ENCODE measurements at regions not wholly inside any gene's neighbourhood (a gene's known extent, or its start where the extent isn't known, plus 50 kb on each side); places are given as distances from the start of the nearest gene placed in this dataset.

DNA sequence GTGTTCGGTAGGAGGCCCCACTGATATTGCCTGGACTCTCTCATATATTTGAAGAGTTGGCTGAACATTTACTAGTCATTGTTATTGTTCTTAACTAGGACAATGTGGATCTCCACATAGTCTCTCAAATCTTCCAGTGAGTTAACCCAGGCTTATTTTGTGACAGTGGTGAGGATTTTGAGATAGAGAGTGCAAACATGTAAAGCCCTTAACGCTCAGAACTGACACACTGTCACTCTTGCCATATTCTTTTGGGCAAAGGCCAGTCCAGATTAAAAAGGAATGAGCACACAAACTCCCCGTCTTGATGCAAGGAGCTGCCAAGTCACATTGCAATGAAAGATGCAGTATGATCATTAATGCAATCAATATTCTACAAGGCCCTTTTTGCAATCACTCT is 431.9 kb upstream of the AZI2 start:
- Mint-ChIP-seq H3K36me3 (no peaks in the 10 kb centered on the region), H3K27ac (no peak overlapping the region), H3K4me3 (no peak overlapping the region), H3K27me3 (ENCODE audit: low read depth in 2 of 2) (no peaks in the 10 kb centered on the region), H3K9me3 (peaks cover 4 to 5% of the 10 kb centered on the region in 2 donors), H3K4me1 (no peaks in the 10 kb centered on the region)
- no peak for DNase-seq
- H3K9me3 ChIP-seq (ENCODE audit: control insufficient read depth, insufficient read depth, low read length), result no peaks in the 10 kb centered on the region
- H3K27me3 ChIP-seq (ENCODE audit: control insufficient read depth, insufficient read depth, low read length), result no peaks in the 10 kb centered on the region
- ATAC-seq, result no peak
- intact Hi-C loops (cut with micrococcal nuclease), result no loop called here
- H3K4me1 ChIP-seq (ENCODE audit: control insufficient read depth, insufficient read depth, low read length), result no peaks in the 10 kb centered on the region
- H3K27ac ChIP-seq (ENCODE audit: low read length), result no peak overlapping the region
- TF ChIP-seq, protein P1, sequence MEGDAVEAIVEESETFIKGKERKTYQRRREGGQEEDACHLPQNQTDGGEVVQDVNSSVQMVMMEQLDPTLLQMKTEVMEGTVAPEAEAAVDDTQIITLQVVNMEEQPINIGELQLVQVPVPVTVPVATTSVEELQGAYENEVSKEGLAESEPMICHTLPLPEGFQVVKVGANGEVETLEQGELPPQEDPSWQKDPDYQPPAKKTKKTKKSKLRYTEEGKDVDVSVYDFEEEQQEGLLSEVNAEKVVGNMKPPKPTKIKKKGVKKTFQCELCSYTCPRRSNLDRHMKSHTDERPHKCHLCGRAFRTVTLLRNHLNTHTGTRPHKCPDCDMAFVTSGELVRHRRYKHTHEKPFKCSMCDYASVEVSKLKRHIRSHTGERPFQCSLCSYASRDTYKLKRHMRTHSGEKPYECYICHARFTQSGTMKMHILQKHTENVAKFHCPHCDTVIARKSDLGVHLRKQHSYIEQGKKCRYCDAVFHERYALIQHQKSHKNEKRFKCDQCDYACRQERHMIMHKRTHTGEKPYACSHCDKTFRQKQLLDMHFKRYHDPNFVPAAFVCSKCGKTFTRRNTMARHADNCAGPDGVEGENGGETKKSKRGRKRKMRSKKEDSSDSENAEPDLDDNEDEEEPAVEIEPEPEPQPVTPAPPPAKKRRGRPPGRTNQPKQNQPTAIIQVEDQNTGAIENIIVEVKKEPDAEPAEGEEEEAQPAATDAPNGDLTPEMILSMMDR (IDR thresholded peaks at IDR 0.05), result no peak
- H3K36me3 ChIP-seq (ENCODE audit: control insufficient read depth, insufficient read depth, low read length), result no peaks in the 10 kb centered on the region
- H3K4me3 ChIP-seq (ENCODE audit: low read length), result no peak overlapping the region
- 85% methylated on average over 3 of the region's 3 CpGs for WGBS (ENCODE audit: insufficient coverage)

- DNase-seq (no peak), ATAC-seq (no peak)
- no peak overlapping the region for H3K4me3 Mint-ChIP-seq
- H3K27me3 Mint-ChIP-seq (ENCODE audit: low read depth in 2 of 2), result no peaks in the 10 kb centered on the region
- no peaks in the 10 kb centered on the region for H3K36me3 Mint-ChIP-seq
- H3K9me3 Mint-ChIP-seq, result peaks cover 4 to 5% of the 10 kb centered on the region in 2 donors
- Histone ChIP-seq H3K36me3 (ENCODE audit: control insufficient read depth, insufficient read depth, low read length) (no peaks in the 10 kb centered on the region), H3K27ac (ENCODE audit: low read length) (no peak overlapping the region), H3K9me3 (ENCODE audit: control insufficient read depth, insufficient read depth, low read length) (no peaks in the 10 kb centered on the region), H3K4me3 (ENCODE audit: low read length) (no peak overlapping the region), H3K4me1 (ENCODE audit: control insufficient read depth, insufficient read depth, low read length) (no peaks in the 10 kb centered on the region), H3K27me3 (ENCODE audit: control insufficient read depth, insufficient read depth, low read length) (no peaks in the 10 kb centered on the region)
- TF ChIP-seq, protein P1 (IDR thresholded peaks at IDR 0.05), result no peak
- H3K4me1 Mint-ChIP-seq, result no peaks in the 10 kb centered on the region
- intact Hi-C loops (cut with micrococcal nuclease), result no loop called here
- no peak overlapping the region for H3K27ac Mint-ChIP-seq
Observed at GRCh38 chr3:28781053-28781452, 432.4 kb upstream of the AZI2 start.

- Mint-ChIP-seq H3K27me3 (ENCODE audit: low read depth in 2 of 2) (no peaks in the 10 kb centered on the region), H3K9me3 (peaks cover 0 to 10% of the 10 kb centered on the region in 2 donors), H3K36me3 (no peaks in the 10 kb centered on the region), H3K4me1 (no peaks in the 10 kb centered on the region), H3K4me3 (no peak overlapping the region), H3K27ac (no peak overlapping the region)
- Histone ChIP-seq H3K36me3 (ENCODE audit: control insufficient read depth, insufficient read depth, low read length) (no peaks in the 10 kb centered on the region), H3K9me3 (ENCODE audit: control insufficient read depth, insufficient read depth, low read length) (no peaks in the 10 kb centered on the region), H3K4me3 (ENCODE audit: low read length) (no peak overlapping the region), H3K27me3 (ENCODE audit: control insufficient read depth, insufficient read depth, low read length) (no peaks in the 10 kb centered on the region), H3K4me1 (ENCODE audit: control insufficient read depth, insufficient read depth, low read length) (no peaks in the 10 kb centered on the region), H3K27ac (ENCODE audit: low read length) (no peak overlapping the region)
- no peak for ATAC-seq
- DNase-seq, result no peak
- intact Hi-C loops (cut with micrococcal nuclease), result no loop called here
- TF ChIP-seq, protein P1 (IDR thresholded peaks at IDR 0.05), result no peak
- WGBS (ENCODE audit: insufficient coverage), result 86% methylated on average over 3 of the region's 3 CpGs
Observed at GRCh38 chr3:28786446-28786845, 437.8 kb upstream of the AZI2 start.

- no peaks in the 10 kb centered on the region for H3K27me3 ChIP-seq (ENCODE audit: control insufficient read depth, insufficient read depth, low read length)
- TF ChIP-seq, protein P1 (IDR thresholded peaks at IDR 0.05), result no peak
- H3K27me3 Mint-ChIP-seq (ENCODE audit: low read depth in 2 of 2), result no peaks in the 10 kb centered on the region
- H3K27ac ChIP-seq (ENCODE audit: low read length), result no peak overlapping the region
- H3K27ac Mint-ChIP-seq, result no peak overlapping the region
- H3K4me1 Mint-ChIP-seq, result no peaks in the 10 kb centered on the region
- peaks cover 0 to 7% of the 10 kb centered on the region in 2 donors for H3K9me3 Mint-ChIP-seq
- H3K4me3 ChIP-seq (ENCODE audit: low read length), result no peak overlapping the region
- H3K9me3 ChIP-seq (ENCODE audit: control insufficient read depth, insufficient read depth, low read length), result no peaks in the 10 kb centered on the region
- DNase-seq (no peak), ATAC-seq (no peak)
- no peaks in the 10 kb centered on the region for H3K36me3 ChIP-seq (ENCODE audit: control insufficient read depth, insufficient read depth, low read length)
- WGBS (ENCODE audit: insufficient coverage), result 88% methylated on average over 1 of the region's 1 CpG
- H3K4me3 Mint-ChIP-seq, result no peak overlapping the region
- no peaks in the 10 kb centered on the region for H3K36me3 Mint-ChIP-seq
- intact Hi-C loops (cut with micrococcal nuclease), result no loop called here
- no peaks in the 10 kb centered on the region for H3K4me1 ChIP-seq (ENCODE audit: control insufficient read depth, insufficient read depth, low read length)
Observed at GRCh38 chr3:28788571-28788970, 439.9 kb upstream of the AZI2 start.
